NCI-H526 treated with DMSO at 0.1 percent for 48 hours (cell line): ENCODE measurements at regions not wholly inside any gene's neighbourhood (a gene's known extent, or its start where the extent isn't known, plus 50 kb on each side); places are given as distances from the start of the nearest gene placed in this dataset.

ENCODE experiments used
- DNase-seq: peaks from one replicate; lab custom pipeline; 2025; lab: John Stamatoyannopoulos, UW

GRCh38 chr13:79711631-79712030 lies 230.7 kb downstream of the NDFIP2 start:
- no peak for DNase-seq

GRCh38 chr13:79710376-79710775 lies 229.4 kb downstream of the NDFIP2 start:
- no peak for DNase-seq

GRCh38 chr13:79709471-79709870 lies 228.5 kb downstream of the NDFIP2 start:
- DNase-seq, result no peak

GRCh38 chr13:79703772-79704171 lies 222.8 kb downstream of the NDFIP2 start:
- DNase-seq, result no peak

GRCh38 chr13:79695754-79696153 lies 214.8 kb downstream of the NDFIP2 start:
- DNase-seq, result no peak

GRCh38 chr13:79692846-79693245 lies 211.9 kb downstream of the NDFIP2 start:
- no peak for DNase-seq

GRCh38 chr13:79691826-79692225 lies 210.9 kb downstream of the NDFIP2 start:
- DNase-seq, result no peak

GRCh38 chr13:79688741-79689140 lies 207.8 kb downstream of the NDFIP2 start:
- no peak for DNase-seq

- DNase-seq, result no peak
Observed at GRCh38 chr13:79686441-79686840, 205.5 kb downstream of the NDFIP2 start.

- DNase-seq, result no peak
Observed at GRCh38 chr13:79684371-79684770, 203.4 kb downstream of the NDFIP2 start.

- no peak for DNase-seq
Observed at GRCh38 chr13:79682164-79682563, 201.2 kb downstream of the NDFIP2 start.

- DNase-seq, result no peak
Observed at GRCh38 chr13:79681069-79681468, 200.1 kb downstream of the NDFIP2 start.

GRCh38 chr13:79680485-79680884 lies 199.5 kb downstream of the NDFIP2 start:
- no peak for DNase-seq

GRCh38 chr13:79679334-79679733 lies 198.4 kb downstream of the NDFIP2 start:
- DNase-seq, result peak; percentile 62

GRCh38 chr13:79678100-79678499 lies 197.1 kb downstream of the NDFIP2 start:
- DNase-seq, result no peak

- no peak for DNase-seq
Observed at GRCh38 chr13:79675931-79676660, 195.1 kb downstream of the NDFIP2 start.

GRCh38 chr13:79674765-79675515 lies 194.0 kb downstream of the NDFIP2 start:
- DNase-seq, result no peak

GRCh38 chr13:79673993-79674377 lies 193.0 kb downstream of the NDFIP2 start:
- no peak for DNase-seq

GRCh38 chr13:79673310-79673992 lies 192.5 kb downstream of the NDFIP2 start:
- no peak for DNase-seq

GRCh38 chr13:79671420-79671819 lies 190.5 kb downstream of the NDFIP2 start:
- no peak for DNase-seq

GRCh38 chr13:79668201-79668752 lies 187.3 kb downstream of the NDFIP2 start:
- no peak for DNase-seq

- no peak for DNase-seq
Observed at GRCh38 chr13:79667771-79668170, 186.8 kb downstream of the NDFIP2 start.
